SK-N-SH (cell line): ENCODE measurements at regions not wholly inside any gene's neighbourhood (a gene's known extent, or its start where the extent isn't known, plus 50 kb on each side); places are given as distances from the start of the nearest gene placed in this dataset.

Experiments used
- CTCF ChIA-PET: fragments of 300-600, 350-600 bp; formaldehyde crosslinking; extraction: SDS; loops from one replicate; lab custom pipeline; 2021; lab: Yijun Ruan, JAX
- POLR2A ChIA-PET: fragments of 350-600 bp; sonication (Branson Sonifier 250); formaldehyde crosslinking; extraction: SDS; loops from one replicate; lab custom pipeline; 2020; ENCODE audit warnings: antibody characterized with exemption, inconsistent platforms; lab: Yijun Ruan, JAX
- DNase-seq: peaks from one replicate; pipeline ENCODE4 v3.0.0; 2012
- H2AFZ ChIP-seq: fragments of 200-600 bp; sonication (generic); 2 replicates; pipeline ENCODE4 v1.8.1; 2016; ENCODE audit warnings: antibody characterized with exemption, mild to moderate bottlenecking, low read depth
- H3F3A ChIP-seq: fragments of 200-600 bp; sonication (generic); replicated peaks from 2 replicates; pipeline ENCODE3; 2016; ENCODE audit warnings: antibody characterized with exemption, mild to moderate bottlenecking; ENCODE audit not compliant: insufficient read depth
- H3K27ac ChIP-seq, 2 experiments: fragments of 200-500 bp in 1 of 2; fragments of 200-600 bp in 1 of 2; sonication (Bioruptor generic) in 1 of 2; sonication (generic), shearing (Covaris generic) in 1 of 2; 2 replicates each; pipeline versions ENCODE4 v1.5.1 to v1.6.1; 2014 to 2016; ENCODE audit warnings: low read depth in 2 of 2, inconsistent platforms in 1 of 2, low read length in 1 of 2, mild to moderate bottlenecking in 1 of 2, mixed read lengths in 1 of 2
- H3K27me3 ChIP-seq: fragments of 200-600 bp; sonication (generic), shearing (Covaris generic); 2 replicates; pipeline ENCODE4 v1.6.1; 2016; ENCODE audit warnings: mixed run types; ENCODE audit not compliant: insufficient read depth
- H3K36me3 ChIP-seq, 2 experiments: fragments of 200-500 bp in 1 of 2; fragments of 200-600 bp in 1 of 2; sonication (Bioruptor generic) in 1 of 2; sonication (generic) in 1 of 2; replicated peaks in 1 of 2; 2 replicates each; pipeline versions ENCODE3 to v1.5.1; 2014 to 2016; ENCODE audit warnings: low read length in 1 of 2, mild to moderate bottlenecking in 1 of 2; ENCODE audit not compliant: insufficient read depth in 2 of 2, control insufficient read depth in 1 of 2
- H3K4me1 ChIP-seq, 2 experiments: fragments of 200-500 bp in 1 of 2; fragments of 200-600 bp in 1 of 2; sonication (Bioruptor generic) in 1 of 2; sonication (generic), shearing (Covaris generic) in 1 of 2; 2 replicates each; pipeline versions ENCODE4 v1.5.1 to v1.6.1; 2014 to 2016; ENCODE audit warnings: low read depth in 1 of 2, low read length in 1 of 2, mixed run types in 1 of 2; ENCODE audit not compliant: insufficient read depth in 2 of 2, control insufficient read depth in 1 of 2
- H3K4me2 ChIP-seq: fragments of 200-600 bp; sonication (generic), shearing (Covaris generic); 2 replicates; pipeline ENCODE4 v1.6.1; 2017; ENCODE audit warnings: mixed run types
- H3K4me3 ChIP-seq, 2 experiments: fragments of 200-500 bp in 1 of 2; fragments of 200-600 bp in 1 of 2; sonication (Bioruptor generic) in 1 of 2; sonication (generic), shearing (Covaris generic) in 1 of 2; 2 replicates each; pipeline versions ENCODE4 v1.5.1 to v1.8.1; 2014 to 2016; ENCODE audit warnings: low read depth in 2 of 2, inconsistent platforms in 1 of 2, low read length in 1 of 2, mild to moderate bottlenecking in 1 of 2, mixed read lengths in 1 of 2, moderate library complexity in 1 of 2
- H3K79me2 ChIP-seq: fragments of 200-600 bp; sonication (generic); 2 replicates; pipeline ENCODE4 v1.8.1; 2017; ENCODE audit warnings: mild to moderate bottlenecking; ENCODE audit not compliant: insufficient read depth
- H3K9ac ChIP-seq: fragments of 200-600 bp; sonication (generic); 2 replicates; pipeline ENCODE4 v1.6.1; 2017; ENCODE audit warnings: mixed run types
- H3K9me2 ChIP-seq: fragments of 200-600 bp; sonication (generic); 2 replicates; pipeline ENCODE4 v1.6.1; 2017; ENCODE audit warnings: mixed run types
- H3K9me3 ChIP-seq: fragments of 200-600 bp; sonication (generic); 2 replicates; pipeline ENCODE4 v1.6.1; 2017; ENCODE audit warnings: mixed run types, mild to moderate bottlenecking, moderate library complexity
- H4K20me1 ChIP-seq: fragments of 200-600 bp; sonication (generic); 2 replicates; pipeline ENCODE4 v1.6.1; 2017; ENCODE audit warnings: mild to moderate bottlenecking, mixed run types; ENCODE audit not compliant: insufficient read depth
- CHD2 ChIP-seq: fragments of 150-350 bp; IDR thresholded peaks from 2 replicates; pipeline ENCODE4 v1.6.1; 2018; ENCODE audit warnings: low read length; ENCODE audit not compliant: partially characterized antibody
- EZH2phosphoT487 ChIP-seq: fragments of 200-600 bp; sonication (generic); IDR thresholded peaks from 2 replicates; pipeline ENCODE4 v1.6.1; 2017; ENCODE audit warnings: low read depth, mixed run types, mild to moderate bottlenecking, antibody characterized with exemption, moderate library complexity, borderline replicate concordance
- FOSL2 ChIP-seq: IDR thresholded peaks from 2 replicates; pipeline ENCODE4 v1.4.0; 2012; ENCODE audit warnings: low read depth, mild to moderate bottlenecking, moderate library complexity, borderline replicate concordance
- FOXJ3 ChIP-seq: sonication (generic); formaldehyde crosslinking; IDR thresholded peaks from 2 replicates; pipeline ENCODE4 v1.5.1; 2020; ENCODE audit warnings: mild to moderate bottlenecking, missing genetic modification reagents
- JUND ChIP-seq: IDR thresholded peaks from 2 replicates; pipeline ENCODE4 v1.4.0; 2012
- MEF2A ChIP-seq: IDR thresholded peaks from 2 replicates; pipeline ENCODE4 v1.4.0; 2012; ENCODE audit warnings: low read depth, borderline replicate concordance
- NFIC ChIP-seq: IDR thresholded peaks from 2 replicates; pipeline ENCODE4 v1.4.0; 2012; ENCODE audit warnings: borderline replicate concordance
- POLR2AphosphoS5 ChIP-seq: IDR thresholded peaks from 2 replicates; pipeline ENCODE4 v1.6.1; 2012; ENCODE audit warnings: low read depth, low read length
- RAD21 ChIP-seq: IDR thresholded peaks from 2 replicates; pipeline ENCODE4 v1.6.1; 2012; ENCODE audit warnings: mild to moderate bottlenecking, low read length
- RCOR1 ChIP-seq: fragments of 150-350 bp; IDR thresholded peaks from 2 replicates; pipeline ENCODE4 v1.6.1; 2017; ENCODE audit warnings: antibody characterized with exemption, low read length
- SIN3A ChIP-seq: IDR thresholded peaks from 2 replicates; pipeline ENCODE4 v1.6.1; 2012; ENCODE audit warnings: low read depth, mild to moderate bottlenecking, low read length, moderate library complexity, borderline replicate concordance
- TAF1 ChIP-seq: IDR thresholded peaks from 2 replicates; pipeline ENCODE4 v1.6.1; 2012; ENCODE audit warnings: low read depth, mild to moderate bottlenecking, low read length, moderate library complexity, borderline replicate concordance
- TCF12 ChIP-seq: IDR thresholded peaks from 2 replicates; pipeline ENCODE4 v1.4.0; 2012
- YY1 ChIP-seq: IDR thresholded peaks from 2 replicates; pipeline ENCODE4 v1.4.0; 2012; ENCODE audit warnings: low read depth, mild to moderate bottlenecking
- WGBS: methylation state at CpG from one replicate; pipeline ENCODE4 v1.1.6; 2017; ENCODE audit warnings: low lambda C conversion rate; 5-methylcytosine and 5-hydroxymethylcytosine counted together
- TF ChIP-seq, protein P1 (sequence below): IDR thresholded peaks from 2 replicates; pipeline ENCODE4 v1.4.0; 2012; ENCODE audit warnings: low read depth
- TF ChIP-seq, protein P2 (sequence below): fragments of 200-600 bp; sonication (generic); IDR thresholded peaks from 2 replicates; pipeline ENCODE4 v1.6.1; 2017; ENCODE audit warnings: antibody characterized with exemption, mild to moderate bottlenecking, moderate library complexity
- TF ChIP-seq, protein P3 (sequence below): IDR thresholded peaks from 2 replicates; pipeline ENCODE4 v1.4.0; 2012; ENCODE audit warnings: low read depth, borderline replicate concordance
- TF ChIP-seq, protein P4 (sequence below): IDR thresholded peaks from 2 replicates; pipeline ENCODE4 v1.6.1; 2012; ENCODE audit warnings: mild to moderate bottlenecking, low read depth, low read length, moderate library complexity
- TF ChIP-seq, protein P5 (sequence below): IDR thresholded peaks from 2 replicates; pipeline ENCODE4 v1.4.0; 2012; ENCODE audit warnings: low read depth, borderline replicate concordance

DNA sequence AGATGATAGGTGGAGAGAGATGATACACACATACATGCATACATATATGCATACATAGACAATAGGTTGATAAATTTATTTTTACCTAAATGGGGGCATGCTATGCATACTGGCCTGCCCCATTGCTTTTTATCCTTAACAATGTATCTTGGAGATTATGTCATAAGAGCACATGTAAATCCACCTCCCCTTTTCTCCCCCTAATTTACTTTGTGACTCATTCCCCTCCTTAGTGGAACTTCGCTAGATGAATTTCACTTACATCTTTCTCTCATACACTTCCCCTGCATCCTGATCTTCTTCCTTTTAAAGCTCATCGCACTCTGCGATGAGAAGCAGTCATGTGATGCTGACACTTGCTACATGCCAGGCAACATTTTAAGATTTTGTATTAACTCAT lies 223.6 kb downstream of the C1D start:
- no peak overlapping the region for H2AFZ ChIP-seq
- no peaks in the 10 kb centered on the region for H3K9me2 ChIP-seq
- H3K27ac ChIP-seq, result peak overlapping the region in 1 of 2 experiments; percentile 81; a peak in 1 of 4 replicates
- H3K36me3 ChIP-seq, result no peaks in the 10 kb centered on the region
- peaks cover 4% of the 10 kb centered on the region for H3F3A ChIP-seq
- ChIA-PET CTCF (interaction anchor here (0.5 to 11.7 kb wide), 14 partner anchors 35 to 1412 kb away, joined by 3 to 150 read pairs (median 5); partner anchors contain the start of gene MEIS1), POLR2A (no interaction called here)
- peaks cover 5 to 20% of the 10 kb centered on the region in 2 experiments; a peak in 3 of 4 replicates for H3K4me1 ChIP-seq
- H3K27me3 ChIP-seq, result no peaks in the 10 kb centered on the region
- no peaks in the 10 kb centered on the region for H3K9me3 ChIP-seq
- H3K4me3 ChIP-seq, result no peak overlapping the region
- TF ChIP-seq CHD2 (no peak), JUND (peak; percentile 45; the same call in 1 of the 2 replicates), FOSL2 (peak; percentile 56; the same call in 1 of the 2 replicates), TCF12 (peak; percentile 22; the same call in 1 of the 2 replicates), EZH2phosphoT487 (no peak)
- TF ChIP-seq, protein P1, sequence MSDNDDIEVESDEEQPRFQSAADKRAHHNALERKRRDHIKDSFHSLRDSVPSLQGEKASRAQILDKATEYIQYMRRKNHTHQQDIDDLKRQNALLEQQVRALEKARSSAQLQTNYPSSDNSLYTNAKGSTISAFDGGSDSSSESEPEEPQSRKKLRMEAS, result peak; percentile 40; the same call in 1 of the 2 replicates
- TF ChIP-seq, protein P2, sequence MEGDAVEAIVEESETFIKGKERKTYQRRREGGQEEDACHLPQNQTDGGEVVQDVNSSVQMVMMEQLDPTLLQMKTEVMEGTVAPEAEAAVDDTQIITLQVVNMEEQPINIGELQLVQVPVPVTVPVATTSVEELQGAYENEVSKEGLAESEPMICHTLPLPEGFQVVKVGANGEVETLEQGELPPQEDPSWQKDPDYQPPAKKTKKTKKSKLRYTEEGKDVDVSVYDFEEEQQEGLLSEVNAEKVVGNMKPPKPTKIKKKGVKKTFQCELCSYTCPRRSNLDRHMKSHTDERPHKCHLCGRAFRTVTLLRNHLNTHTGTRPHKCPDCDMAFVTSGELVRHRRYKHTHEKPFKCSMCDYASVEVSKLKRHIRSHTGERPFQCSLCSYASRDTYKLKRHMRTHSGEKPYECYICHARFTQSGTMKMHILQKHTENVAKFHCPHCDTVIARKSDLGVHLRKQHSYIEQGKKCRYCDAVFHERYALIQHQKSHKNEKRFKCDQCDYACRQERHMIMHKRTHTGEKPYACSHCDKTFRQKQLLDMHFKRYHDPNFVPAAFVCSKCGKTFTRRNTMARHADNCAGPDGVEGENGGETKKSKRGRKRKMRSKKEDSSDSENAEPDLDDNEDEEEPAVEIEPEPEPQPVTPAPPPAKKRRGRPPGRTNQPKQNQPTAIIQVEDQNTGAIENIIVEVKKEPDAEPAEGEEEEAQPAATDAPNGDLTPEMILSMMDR, result no peak
- TF ChIP-seq, protein P3, sequence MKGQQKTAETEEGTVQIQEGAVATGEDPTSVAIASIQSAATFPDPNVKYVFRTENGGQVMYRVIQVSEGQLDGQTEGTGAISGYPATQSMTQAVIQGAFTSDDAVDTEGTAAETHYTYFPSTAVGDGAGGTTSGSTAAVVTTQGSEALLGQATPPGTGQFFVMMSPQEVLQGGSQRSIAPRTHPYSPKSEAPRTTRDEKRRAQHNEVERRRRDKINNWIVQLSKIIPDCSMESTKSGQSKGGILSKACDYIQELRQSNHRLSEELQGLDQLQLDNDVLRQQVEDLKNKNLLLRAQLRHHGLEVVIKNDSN, result peak; percentile 20; the same call in 1 of the 2 replicates
- H3K79me2 ChIP-seq, result no peaks in the 10 kb centered on the region
- no peaks in the 10 kb centered on the region for H4K20me1 ChIP-seq
- no peak overlapping the region for H3K4me2 ChIP-seq
- WGBS, result 77% methylated on average over 3 of the region's 3 CpGs
- DNase-seq, result no peak
- H3K9ac ChIP-seq, result no peak overlapping the region

DNA sequence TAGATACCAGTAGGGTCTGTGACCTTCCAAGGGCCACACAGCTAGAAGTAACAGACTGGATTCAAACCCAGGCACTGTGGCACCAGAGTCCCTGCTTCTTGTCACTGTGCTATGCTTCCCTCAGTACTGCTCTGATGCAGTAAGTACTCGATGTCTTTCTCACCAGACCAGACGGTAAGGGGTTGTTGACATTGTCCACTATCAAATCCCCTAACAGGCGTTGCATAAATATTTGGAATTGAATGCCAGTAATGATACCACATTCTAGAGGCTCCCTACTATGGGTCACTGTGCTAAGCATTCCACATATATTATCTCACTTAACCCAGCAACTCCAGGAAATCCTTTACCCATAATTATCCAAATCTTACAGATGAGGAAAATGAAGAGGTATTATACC lies 223.1 kb downstream of the C1D start:
- H4K20me1 ChIP-seq, result no peaks in the 10 kb centered on the region
- ChIA-PET CTCF (interaction anchor here (0.5 to 11.7 kb wide), 69 partner anchors 9 to 1860 kb away, joined by 3 to 150 read pairs (median 4); partner anchors contain the start of gene MEIS1), POLR2A (interaction anchor here (0.5 to 1.3 kb wide), 6 partner anchors 76 to 1406 kb away, joined by 3 to 5 read pairs (median 3); no protein-coding TSS in a partner anchor)
- H3K27ac ChIP-seq, result peak overlapping the region in 1 of 2 experiments; percentile 81; a peak in 1 of 4 replicates
- no peaks in the 10 kb centered on the region for H3K27me3 ChIP-seq
- H3K9me3 ChIP-seq, result no peaks in the 10 kb centered on the region
- no peak overlapping the region for H3K9ac ChIP-seq
- H2AFZ ChIP-seq, result no peak overlapping the region
- H3K4me2 ChIP-seq, result 0 out of 2 replicates have a peak overlapping the region, but pooled peaks have one; percentile 39
- DNase-seq, result no peak
- peaks cover 4% of the 10 kb centered on the region for H3F3A ChIP-seq
- peaks cover 5 to 20% of the 10 kb centered on the region in 2 experiments; a peak in 3 of 4 replicates for H3K4me1 ChIP-seq
- H3K9me2 ChIP-seq, result no peaks in the 10 kb centered on the region
- WGBS, result 78% methylated on average over 3 of the region's 3 CpGs
- H3K4me3 ChIP-seq, result no peak overlapping the region
- no peaks in the 10 kb centered on the region for H3K36me3 ChIP-seq
- no peaks in the 10 kb centered on the region for H3K79me2 ChIP-seq
- TF ChIP-seq SIN3A, result no peak
- no peak for TF ChIP-seq MEF2A
- TF ChIP-seq FOSL2, result no peak
- TF ChIP-seq, protein P4, sequence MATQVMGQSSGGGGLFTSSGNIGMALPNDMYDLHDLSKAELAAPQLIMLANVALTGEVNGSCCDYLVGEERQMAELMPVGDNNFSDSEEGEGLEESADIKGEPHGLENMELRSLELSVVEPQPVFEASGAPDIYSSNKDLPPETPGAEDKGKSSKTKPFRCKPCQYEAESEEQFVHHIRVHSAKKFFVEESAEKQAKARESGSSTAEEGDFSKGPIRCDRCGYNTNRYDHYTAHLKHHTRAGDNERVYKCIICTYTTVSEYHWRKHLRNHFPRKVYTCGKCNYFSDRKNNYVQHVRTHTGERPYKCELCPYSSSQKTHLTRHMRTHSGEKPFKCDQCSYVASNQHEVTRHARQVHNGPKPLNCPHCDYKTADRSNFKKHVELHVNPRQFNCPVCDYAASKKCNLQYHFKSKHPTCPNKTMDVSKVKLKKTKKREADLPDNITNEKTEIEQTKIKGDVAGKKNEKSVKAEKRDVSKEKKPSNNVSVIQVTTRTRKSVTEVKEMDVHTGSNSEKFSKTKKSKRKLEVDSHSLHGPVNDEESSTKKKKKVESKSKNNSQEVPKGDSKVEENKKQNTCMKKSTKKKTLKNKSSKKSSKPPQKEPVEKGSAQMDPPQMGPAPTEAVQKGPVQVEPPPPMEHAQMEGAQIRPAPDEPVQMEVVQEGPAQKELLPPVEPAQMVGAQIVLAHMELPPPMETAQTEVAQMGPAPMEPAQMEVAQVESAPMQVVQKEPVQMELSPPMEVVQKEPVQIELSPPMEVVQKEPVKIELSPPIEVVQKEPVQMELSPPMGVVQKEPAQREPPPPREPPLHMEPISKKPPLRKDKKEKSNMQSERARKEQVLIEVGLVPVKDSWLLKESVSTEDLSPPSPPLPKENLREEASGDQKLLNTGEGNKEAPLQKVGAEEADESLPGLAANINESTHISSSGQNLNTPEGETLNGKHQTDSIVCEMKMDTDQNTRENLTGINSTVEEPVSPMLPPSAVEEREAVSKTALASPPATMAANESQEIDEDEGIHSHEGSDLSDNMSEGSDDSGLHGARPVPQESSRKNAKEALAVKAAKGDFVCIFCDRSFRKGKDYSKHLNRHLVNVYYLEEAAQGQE, result no peak
- TF ChIP-seq RCOR1, result no peak
- TF ChIP-seq NFIC, result no peak
- no peak for TF ChIP-seq POLR2AphosphoS5
- TF ChIP-seq CHD2, result no peak
- TF ChIP-seq, protein P5, sequence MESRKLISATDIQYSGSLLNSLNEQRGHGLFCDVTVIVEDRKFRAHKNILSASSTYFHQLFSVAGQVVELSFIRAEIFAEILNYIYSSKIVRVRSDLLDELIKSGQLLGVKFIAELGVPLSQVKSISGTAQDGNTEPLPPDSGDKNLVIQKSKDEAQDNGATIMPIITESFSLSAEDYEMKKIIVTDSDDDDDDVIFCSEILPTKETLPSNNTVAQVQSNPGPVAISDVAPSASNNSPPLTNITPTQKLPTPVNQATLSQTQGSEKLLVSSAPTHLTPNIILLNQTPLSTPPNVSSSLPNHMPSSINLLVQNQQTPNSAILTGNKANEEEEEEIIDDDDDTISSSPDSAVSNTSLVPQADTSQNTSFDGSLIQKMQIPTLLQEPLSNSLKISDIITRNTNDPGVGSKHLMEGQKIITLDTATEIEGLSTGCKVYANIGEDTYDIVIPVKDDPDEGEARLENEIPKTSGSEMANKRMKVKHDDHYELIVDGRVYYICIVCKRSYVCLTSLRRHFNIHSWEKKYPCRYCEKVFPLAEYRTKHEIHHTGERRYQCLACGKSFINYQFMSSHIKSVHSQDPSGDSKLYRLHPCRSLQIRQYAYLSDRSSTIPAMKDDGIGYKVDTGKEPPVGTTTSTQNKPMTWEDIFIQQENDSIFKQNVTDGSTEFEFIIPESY, result no peak
- no peak for TF ChIP-seq YY1
- TF ChIP-seq RAD21, result no peak
- no peak for TF ChIP-seq FOXJ3 (CRISPR knock-in tag)
- TF ChIP-seq TAF1, result no peak
